Anterior cingulate cortex (tissue), 58 donors: ENCODE measurements at regions not wholly inside any gene's neighbourhood (a gene's known extent, or its start where the extent isn't known, plus 50 kb on each side); places are given as distances from the start of the nearest gene placed in this dataset.
A peak's percentile ranks its signal among the peaks of the same experiment; 100 is the strongest.
"Not testable (repeated sequence)": the region's sequence is repeated elsewhere in the genome, so short reads cannot be mapped to it uniquely, and the experiment has no call there.

Source experiments
- DNase-seq, 58 donors: peaks; one replicate each; lab custom pipeline; 2025; lab: John Stamatoyannopoulos, UW

- no peak for DNase-seq
These were observed 54.4 kb upstream of the CPHXL start for GRCh38 chr16:75780669-75781068.

DNA sequence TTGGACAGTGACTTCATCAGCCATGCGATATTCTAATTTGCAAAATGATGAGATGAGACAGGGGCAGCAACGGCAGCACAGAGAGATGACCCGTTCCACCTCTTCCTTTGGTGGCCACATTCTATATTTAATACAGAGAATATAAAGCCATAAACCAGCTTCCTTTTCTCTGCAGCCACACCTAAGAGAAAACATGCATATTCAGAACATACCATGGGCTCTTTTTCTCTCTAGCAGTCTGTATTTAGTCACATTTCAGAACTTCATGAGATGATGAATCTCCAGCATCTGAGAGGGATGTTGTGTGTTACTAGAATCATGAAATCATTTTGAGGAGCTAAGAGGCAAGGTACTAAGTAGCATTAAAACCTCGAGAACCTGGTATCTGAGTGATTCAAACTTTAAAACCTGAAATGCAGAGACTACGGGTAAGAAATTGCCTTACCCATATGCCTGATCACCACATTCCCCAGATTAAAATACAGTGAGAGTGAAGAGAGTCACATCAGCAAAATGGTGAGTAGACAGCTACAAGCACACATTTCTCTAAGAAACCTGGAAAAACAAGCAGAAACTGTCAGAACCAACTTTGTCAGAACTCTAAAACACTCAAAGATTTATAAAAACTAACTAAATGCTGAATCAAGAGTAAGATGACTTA, 55.5 kb upstream of the CPHXL start:
- DNase-seq, result no peak

GRCh38 chr16:75787440-75787839, 61.1 kb upstream of the CPHXL start:
- DNase-seq, result no peak

DNA sequence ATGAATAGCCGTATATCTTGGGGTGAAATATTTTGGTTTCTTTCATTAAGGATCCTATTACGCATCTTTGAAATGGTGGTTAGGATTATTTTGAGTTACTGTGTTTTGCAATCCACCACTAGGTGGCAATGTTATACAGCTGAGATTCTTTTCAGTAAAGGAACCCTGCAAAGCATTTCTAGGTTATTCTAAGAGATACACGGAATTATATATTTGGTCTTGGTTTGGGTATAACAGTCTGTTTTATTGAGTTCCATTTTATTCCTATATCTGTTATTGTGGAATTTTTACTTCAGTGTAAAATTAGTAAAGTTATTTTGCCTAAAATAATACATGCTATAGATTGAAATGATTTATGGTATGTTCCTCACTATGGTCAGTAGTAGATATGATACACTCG, 62.9 kb upstream of the CPHXL start:
- DNase-seq, result peak in 2 of 58 donors; percentile 21 to 67

GRCh38 chr16:75792771-75793492, 66.6 kb upstream of the CPHXL start:
- DNase-seq, result no peak

- no peak for DNase-seq
These were observed 67.4 kb upstream of the CPHXL start for GRCh38 chr16:75793641-75794040.

GRCh38 chr16:75794426-75794825, 68.1 kb upstream of the CPHXL start:
- DNase-seq, result no peak

DNA sequence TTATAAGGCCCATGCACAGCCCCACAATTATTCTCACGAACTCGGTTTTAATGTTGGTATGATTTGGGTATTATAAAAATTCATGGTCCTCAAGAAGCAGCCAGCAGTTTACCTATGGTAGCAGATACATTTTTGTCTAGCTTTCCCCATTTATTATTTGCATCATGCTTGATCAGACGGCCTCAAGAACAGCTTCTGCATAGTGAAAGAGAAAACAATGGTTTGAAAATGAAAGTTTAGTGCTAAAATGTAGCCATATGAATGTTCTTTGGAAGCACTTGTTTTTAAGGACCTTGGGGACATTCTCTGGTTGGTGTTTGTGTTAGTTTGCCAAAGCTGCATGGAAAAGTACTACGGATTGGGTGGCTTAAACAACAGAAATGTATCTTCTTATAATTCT, 72.4 kb upstream of the CPHXL start:
- no peak for DNase-seq

GRCh38 chr16:75801307-75801706, 75.0 kb upstream of the CPHXL start:
- DNase-seq, result no peak

- no peak for DNase-seq
These were observed 77.5 kb upstream of the CPHXL start for GRCh38 chr16:75803753-75804152.

GRCh38 chr16:75804368-75804767, 78.1 kb upstream of the CPHXL start:
- no peak for DNase-seq

DNA sequence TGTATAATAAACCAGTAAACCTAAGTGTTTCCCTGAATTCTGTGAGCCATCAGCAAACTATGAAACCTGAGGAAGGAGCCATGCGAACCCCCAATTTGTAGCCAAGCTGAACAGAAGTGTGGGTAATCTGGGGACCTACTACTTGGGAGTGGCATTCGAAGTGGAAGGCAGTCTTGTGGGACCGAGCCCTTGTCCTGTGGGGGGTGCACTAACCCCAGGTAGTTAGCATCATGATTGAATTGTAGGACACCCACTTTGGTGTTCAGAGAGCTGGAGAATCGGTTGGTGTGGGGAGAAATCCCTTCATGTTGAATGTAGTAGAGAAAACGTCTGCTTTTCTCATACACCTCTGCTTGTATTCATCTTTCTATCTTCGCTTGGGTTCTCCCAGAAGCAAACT, 79.7 kb upstream of the CPHXL start:
- peak in 1 of 58 donors; percentile 1 for DNase-seq

DNA sequence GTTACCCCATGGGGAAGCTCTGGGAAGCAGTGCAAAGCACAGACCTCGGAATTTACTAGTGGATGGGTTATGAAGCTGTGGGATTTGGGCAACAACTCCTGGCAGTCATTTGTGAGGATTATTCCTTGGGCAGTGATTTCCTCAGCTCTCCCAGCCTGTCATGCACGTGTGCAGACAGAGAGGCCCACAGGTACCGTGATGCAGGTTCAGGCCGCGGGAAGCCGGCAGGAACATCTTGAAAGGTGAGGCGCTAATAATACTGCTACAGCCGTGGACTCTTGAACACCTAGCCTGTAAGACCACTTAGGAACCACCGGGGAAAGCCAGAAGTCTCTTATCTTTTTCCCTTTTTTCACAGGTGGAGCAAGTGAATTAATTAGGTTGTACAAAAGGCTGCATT, 80.2 kb upstream of the CPHXL start:
- no peak for DNase-seq

DNA sequence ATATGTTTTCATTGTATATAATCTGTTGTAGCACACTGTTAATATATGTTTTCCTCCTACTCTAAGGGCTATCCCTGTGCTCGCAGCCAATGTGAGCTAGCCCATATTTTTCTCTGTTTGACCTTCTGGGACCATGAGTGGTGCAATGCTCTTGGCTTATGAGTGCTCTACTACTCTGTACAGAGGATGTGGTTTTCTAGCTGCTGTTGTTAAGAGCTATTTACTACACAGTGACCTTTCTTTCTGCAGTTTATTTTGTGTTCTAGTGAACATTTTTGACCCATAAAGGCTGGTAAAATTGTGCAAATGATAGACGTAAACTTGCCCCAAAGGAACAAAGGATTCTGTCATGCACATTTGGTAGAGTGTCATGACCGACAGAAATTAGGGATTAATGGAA, 84.1 kb upstream of the CPHXL start:
- no peak for DNase-seq

DNA sequence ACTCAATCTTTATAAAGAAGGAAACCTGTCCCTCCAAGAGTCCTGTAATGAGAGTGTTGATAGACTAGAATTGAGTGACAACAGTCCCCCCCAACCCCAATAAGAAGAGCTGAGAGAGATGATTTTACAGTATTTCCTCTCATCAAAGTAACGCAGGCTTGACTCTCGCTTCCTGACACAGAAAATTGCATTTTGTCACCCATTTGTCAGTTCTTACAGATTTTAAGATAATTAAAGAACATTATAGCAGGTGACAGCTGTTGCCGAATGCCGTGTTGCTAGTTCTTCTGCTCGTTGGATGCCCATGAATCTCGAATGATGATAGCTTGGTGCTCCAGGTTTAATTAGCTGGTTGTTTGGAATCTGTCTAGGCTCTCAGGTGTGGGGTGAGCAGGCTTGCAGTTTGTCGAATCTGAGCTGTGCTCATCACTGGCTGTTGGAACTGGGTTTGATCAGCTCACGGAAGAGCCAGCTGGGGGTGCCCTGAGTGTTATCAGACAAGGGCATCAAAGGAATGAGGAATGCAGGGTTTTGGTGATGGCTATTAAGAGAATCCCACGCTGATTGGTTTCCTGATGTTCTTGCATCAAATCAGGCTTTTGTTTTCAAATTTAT, 84.8 kb upstream of the CPHXL start:
- DNase-seq, result no peak

- DNase-seq, result no peak
These were observed 92.2 kb upstream of the CPHXL start for GRCh38 chr16:75818491-75818890.

DNA sequence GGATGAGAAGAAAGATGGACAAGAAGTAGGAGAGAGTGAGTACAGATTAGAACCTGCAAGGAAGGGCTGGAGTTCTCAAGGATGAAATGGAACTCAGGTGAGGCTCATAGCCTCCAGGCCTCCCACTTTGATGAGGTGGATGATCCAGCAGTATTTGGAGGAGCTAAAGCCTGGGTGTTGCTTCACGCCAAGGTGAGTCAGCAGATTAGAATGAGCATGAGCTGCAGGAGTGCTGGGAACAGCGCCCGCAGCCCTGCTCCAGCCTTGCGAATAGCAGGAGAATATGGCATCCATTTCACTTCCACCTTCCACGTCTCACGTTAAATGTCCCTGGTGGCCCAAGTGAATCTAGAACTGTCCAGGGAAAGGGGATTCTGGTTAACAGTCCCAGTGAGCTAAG, 94.4 kb upstream of the CPHXL start:
- no peak for DNase-seq

DNA sequence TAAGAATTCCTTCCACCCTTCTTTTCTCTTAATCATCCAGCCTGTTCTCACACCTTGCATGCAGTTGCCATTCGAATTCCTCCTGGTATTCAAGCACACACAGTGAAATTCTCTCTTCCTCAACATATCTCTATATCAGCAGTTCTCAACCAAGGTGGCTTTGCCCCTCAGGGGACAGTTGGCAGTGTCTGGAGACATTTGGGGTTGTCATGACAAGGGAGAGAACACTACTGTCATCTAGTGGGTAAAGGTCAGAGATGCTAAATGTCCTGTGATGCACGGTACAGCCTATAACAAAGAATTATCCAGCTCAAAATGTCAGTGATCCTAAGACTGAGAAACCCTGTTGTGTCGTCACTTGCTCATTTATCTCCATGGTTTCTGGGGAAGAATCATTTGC, 94.8 kb upstream of the CPHXL start:
- DNase-seq, result no peak

DNA sequence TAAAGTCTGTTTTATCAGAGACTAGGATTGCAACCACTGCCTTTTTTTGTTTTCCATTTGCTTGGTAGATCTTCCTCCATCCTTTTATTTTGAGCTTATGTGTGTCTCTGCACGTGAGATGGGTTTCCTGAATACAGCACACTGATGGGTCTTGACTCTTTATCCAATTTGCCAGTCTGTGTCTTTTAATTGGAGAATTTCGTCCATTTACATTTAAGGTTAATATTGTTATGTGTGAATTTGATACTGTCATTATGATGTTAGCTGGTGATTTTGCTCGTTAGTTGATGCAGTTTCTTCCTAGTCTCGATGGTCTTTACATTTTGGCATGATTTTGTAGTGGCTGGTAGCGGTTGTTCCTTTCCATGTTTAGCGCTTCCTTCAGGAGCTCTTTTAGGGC, 99.5 kb upstream of the CPHXL start:
- DNase-seq, result not testable (repeated sequence)

DNA sequence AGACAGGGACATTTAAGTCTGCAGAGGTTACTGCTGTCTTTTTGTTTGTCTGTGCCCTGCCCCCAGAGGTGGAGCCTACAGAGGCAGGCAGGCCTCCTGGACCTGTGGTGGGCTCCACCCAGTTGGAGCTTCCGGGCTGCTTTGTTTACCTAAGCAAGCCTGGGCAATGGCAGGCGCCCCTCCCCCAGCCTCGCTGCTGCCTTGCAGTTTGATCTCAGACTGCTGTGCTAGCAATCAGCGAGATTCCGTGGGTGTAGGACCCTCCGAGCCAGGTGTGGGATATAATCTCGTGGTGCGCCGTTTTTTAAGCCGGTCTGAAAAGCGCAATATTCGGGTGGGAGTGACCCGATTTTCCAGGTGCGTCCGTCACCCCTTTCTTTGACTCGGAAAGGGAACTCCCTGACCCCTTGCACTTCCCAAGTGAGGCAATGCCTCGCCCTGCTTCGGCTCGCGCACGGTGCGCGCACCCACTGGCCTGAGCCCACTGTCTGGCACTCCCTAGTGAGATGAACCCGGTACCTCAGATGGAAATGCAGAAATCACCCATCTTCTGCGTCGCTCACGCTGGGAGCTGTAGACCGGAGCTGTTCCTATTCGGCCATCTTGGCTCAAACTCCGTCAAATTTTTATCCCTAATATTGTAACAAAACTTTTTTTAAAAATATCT, 101.2 kb upstream of the CPHXL start:
- DNase-seq, result not testable (repeated sequence)

DNA sequence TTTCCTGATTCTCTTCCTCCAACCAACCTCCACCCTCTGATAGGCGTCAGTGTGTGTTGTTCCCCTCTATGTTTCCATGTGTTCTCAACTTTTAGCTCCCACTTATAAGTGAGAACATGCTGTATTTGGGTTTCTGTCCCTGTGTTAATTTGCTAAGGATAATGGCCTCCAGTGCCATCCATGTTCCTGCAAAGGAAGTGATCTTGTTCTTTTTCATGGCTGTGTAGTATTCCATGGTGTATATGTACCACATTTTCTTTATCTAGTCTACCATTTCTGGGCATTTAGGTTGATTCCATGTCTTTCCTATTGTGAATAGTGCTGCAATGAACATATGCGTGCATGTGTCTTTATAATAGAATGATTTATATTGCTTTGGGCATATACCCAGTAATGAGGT, 107.1 kb upstream of the CPHXL start:
- DNase-seq, result not testable (repeated sequence)
